Retina (tissue), 1 donor: ENCODE measurements at regions not wholly inside any gene's neighbourhood (a gene's known extent, or its start where the extent isn't known, plus 50 kb on each side); places are given as distances from the start of the nearest gene placed in this dataset.

Experiments
- DNase-seq: peaks from one replicate; pipeline ENCODE4 v3.0.0-alpha.2; 2016

- DNase-seq = no peak
Measured at GRCh38 chr1:38716229-38716628, 143.3 kb downstream of the RRAGC start.

- no peak for DNase-seq
Measured at GRCh38 chr1:38715415-38715814, 144.2 kb downstream of the RRAGC start.

- DNase-seq = no peak
Measured at GRCh38 chr1:38712046-38712445, 147.5 kb downstream of the RRAGC start.

GRCh38 chr1:38708701-38709258 is 150.8 kb downstream of the RRAGC start:
- no peak for DNase-seq

- no peak for DNase-seq
Measured at GRCh38 chr1:38701088-38701487, 158.5 kb downstream of the RRAGC start.

GRCh38 chr1:38700077-38700470 is 159.5 kb downstream of the RRAGC start:
- DNase-seq = no peak

GRCh38 chr1:38699330-38700076 is 160.1 kb downstream of the RRAGC start:
- no peak for DNase-seq

GRCh38 chr1:38697387-38697786 is 162.2 kb downstream of the RRAGC start:
- no peak for DNase-seq

GRCh38 chr1:38696371-38696770 is 163.2 kb downstream of the RRAGC start:
- DNase-seq = no peak

- no peak for DNase-seq
Measured at GRCh38 chr1:38693759-38694158, 165.8 kb downstream of the RRAGC start.

- no peak for DNase-seq
Measured at GRCh38 chr1:38693031-38693430, 166.5 kb downstream of the RRAGC start.

GRCh38 chr1:38690790-38691449 is 168.7 kb downstream of the RRAGC start:
- no peak for DNase-seq

- no peak for DNase-seq
Measured at GRCh38 chr1:38686927-38687255, 172.7 kb downstream of the RRAGC start.

- DNase-seq = peak; percentile 54
Measured at GRCh38 chr1:38686167-38686926, 173.2 kb downstream of the RRAGC start.

GRCh38 chr1:38685388-38685787 is 174.2 kb downstream of the RRAGC start:
- peak; percentile 28 for DNase-seq

- DNase-seq = no peak
Measured at GRCh38 chr1:38680801-38681510, 178.6 kb downstream of the RRAGC start.

GRCh38 chr1:38677756-38678155 is 181.8 kb downstream of the RRAGC start:
- DNase-seq = no peak

- no peak for DNase-seq
Measured at GRCh38 chr1:38677311-38677710, 182.3 kb downstream of the RRAGC start.

- no peak for DNase-seq
Measured at GRCh38 chr1:38672692-38673091, 186.9 kb downstream of the RRAGC start.

- DNase-seq = no peak
Measured at GRCh38 chr1:38671221-38671620, 188.4 kb downstream of the RRAGC start.

- DNase-seq = no peak
Measured at GRCh38 chr1:38670544-38671122, 188.9 kb downstream of the RRAGC start.

GRCh38 chr1:38667626-38668025 is 191.9 kb downstream of the RRAGC start:
- DNase-seq = no peak

- no peak for DNase-seq
Measured at GRCh38 chr1:38662126-38662525, 197.4 kb downstream of the RRAGC start.
